Astrocyte (in vitro differentiated cells and primary cell): ENCODE measurements at regions not wholly inside any gene's neighbourhood (a gene's known extent, or its start where the extent isn't known, plus 50 kb on each side); places are given as distances from the start of the nearest gene placed in this dataset.

Experiments
- CTCF ChIP-seq: IDR thresholded peaks from 2 replicates; pipeline ENCODE4 v1.5.1; 2011; ENCODE audit warnings: low read depth, mild to moderate bottlenecking, inconsistent platforms, low read length, moderate library complexity; ENCODE audit not compliant: insufficient read depth
- EZH2 ChIP-seq: IDR thresholded peaks from 2 replicates; pipeline ENCODE4 v1.6.1; 2012; ENCODE audit warnings: mild to moderate bottlenecking, low read length, inconsistent platforms; ENCODE audit not compliant: insufficient read depth

DNA sequence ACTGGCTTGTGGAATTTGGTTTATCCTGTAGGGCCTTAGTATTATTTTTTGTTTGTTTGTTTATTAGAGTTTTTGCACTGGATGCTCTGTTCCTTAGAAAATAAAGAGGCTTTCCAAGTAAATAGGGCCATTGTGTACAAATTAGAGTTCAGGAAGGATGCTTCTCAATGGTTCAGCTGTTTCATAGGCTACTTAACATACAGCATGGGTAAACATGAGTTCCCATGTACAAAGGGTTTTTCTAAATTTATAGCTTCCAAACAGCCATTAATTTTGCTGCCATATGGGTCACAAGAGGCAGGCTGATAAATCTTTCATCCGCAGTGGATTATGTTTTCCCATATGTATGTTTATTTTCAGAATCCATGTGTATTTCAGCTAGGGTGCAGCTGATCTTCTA lies 121.6 kb upstream of the WDR11 start:
- TF ChIP-seq CTCF, result no peak
- no peak for TF ChIP-seq EZH2
